Astrocyte of the spinal cord (primary cell): ENCODE measurements at regions not wholly inside any gene's neighbourhood (a gene's known extent, or its start where the extent isn't known, plus 50 kb on each side); places are given as distances from the start of the nearest gene placed in this dataset.

ENCODE experiments used
- DNase-seq: peaks from one replicate; pipeline ENCODE4 v3.0.0; 2011; ENCODE audit warnings: low read depth, low spot score
- H3K4me3 ChIP-seq: 2 replicates; pipeline ENCODE4 v1.5.1; 2011; ENCODE audit warnings: low read depth, mild to moderate bottlenecking, low read length, moderate library complexity
- CTCF ChIP-seq: IDR thresholded peaks from 2 replicates; pipeline ENCODE4 v1.5.1; 2012; ENCODE audit warnings: low read depth, mild to moderate bottlenecking, low read length, inconsistent platforms
- in situ Hi-C: cut with HindIII; loops from 2 replicates; pipeline ENCODE4 v1.10.0; 2017; ENCODE audit warnings: low sequenced_read_pairs

DNA sequence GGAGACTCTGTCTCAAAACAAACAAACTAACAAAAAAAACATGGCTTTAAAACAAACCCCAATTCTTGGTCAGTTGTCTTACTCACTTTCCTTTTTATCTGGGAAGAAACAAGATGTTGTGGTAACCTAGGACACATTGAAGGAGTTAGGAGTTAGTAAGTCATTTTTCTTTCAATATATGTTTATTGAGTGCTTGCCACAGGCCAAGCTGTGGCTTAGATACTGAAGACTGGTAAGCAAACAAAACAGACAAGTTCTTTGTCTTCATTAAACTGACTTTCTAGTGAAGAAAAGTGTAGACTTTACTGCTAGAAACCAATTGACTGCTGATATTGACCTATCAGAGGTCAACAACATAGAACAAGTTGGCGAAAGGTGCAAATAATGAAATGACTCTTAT lies 1228.3 kb upstream of the FAM98A start:
- TF ChIP-seq CTCF: no peak
- in situ Hi-C loops: no loop called here
- H3K4me3 ChIP-seq: no peak overlapping the region
- no peak for DNase-seq

GRCh38 chr2:34825686-34826085 lies 1226.6 kb upstream of the FAM98A start:
- H3K4me3 ChIP-seq: no peak overlapping the region
- TF ChIP-seq CTCF: no peak
- no peak for DNase-seq
- in situ Hi-C loops: no loop called here

DNA sequence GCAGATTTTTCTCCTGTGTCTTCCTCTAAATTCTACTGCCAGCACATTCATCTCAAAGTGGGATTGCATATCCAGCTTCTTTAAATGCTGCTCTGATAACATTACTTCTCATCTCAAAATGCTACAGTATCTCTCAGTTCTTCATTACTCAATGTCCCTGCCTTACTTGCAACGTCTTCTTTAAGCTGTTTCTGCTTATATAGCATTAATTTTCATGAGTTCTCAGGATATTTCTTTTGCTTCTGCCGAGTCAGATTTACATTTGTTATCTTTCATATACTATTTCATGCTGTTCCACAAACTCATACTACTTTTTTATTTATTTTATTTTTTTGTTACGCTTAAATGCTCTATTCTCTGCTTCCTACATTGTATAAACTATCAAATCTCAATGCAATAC lies 1223.5 kb upstream of the FAM98A start:
- no peak for TF ChIP-seq CTCF
- DNase-seq: no peak
- in situ Hi-C loops: no loop called here
- no peak overlapping the region for H3K4me3 ChIP-seq

DNA sequence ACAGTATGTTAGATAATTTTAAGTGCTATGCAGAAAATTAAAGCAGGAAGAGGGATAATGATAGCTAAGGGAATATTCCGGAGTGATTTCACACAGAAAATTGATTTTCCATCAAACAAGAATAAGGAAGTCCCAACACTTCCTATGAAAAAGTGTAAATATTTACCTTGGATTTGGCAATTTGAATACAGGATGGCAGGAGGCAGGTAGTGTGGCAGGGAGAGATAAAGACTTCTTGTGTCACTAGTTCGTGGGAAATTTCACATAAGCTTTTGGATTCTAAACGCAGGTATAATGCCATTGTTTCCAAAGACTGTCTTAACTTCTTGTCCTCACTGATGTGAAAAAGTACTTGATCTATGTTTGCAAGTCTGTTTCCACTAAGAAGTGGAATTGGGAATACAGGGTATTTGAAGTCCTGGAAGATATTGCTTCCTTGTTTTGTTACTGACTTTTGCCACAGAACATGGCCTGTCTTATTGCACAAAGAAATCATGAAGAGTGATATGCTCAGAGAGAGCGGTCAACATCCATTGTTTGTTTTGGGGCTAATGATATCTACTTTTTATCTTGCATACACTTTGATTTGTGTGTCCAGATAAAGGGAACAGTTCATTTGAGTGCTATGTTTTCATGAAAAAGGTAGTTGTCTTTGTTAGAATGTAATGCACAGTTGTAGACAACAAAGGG lies 1216.1 kb upstream of the FAM98A start:
- in situ Hi-C loops: no loop called here
- no peak for DNase-seq
- no peak for TF ChIP-seq CTCF
- H3K4me3 ChIP-seq: no peak overlapping the region

GRCh38 chr2:34810456-34810855 lies 1211.4 kb upstream of the FAM98A start:
- no peak for TF ChIP-seq CTCF
- in situ Hi-C loops: no loop called here
- no peak for DNase-seq
- no peak overlapping the region for H3K4me3 ChIP-seq

DNA sequence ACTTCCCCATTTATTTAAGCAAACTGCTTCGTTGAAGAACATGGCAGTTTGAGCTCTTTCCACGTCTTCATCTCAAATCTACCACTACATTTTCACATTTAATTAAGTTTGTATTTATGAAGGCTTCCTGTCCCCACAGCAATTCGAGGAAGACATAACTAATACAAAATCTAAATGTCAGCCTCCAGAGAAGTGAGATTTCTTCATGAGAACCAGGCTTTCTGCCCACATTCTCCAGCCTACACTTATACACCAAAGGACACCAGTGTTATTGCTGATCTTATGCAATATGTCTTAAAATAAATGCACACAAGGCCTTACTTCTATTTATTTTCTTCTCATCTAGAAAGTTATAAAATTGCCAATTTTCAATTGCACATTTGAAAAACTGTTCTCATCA lies 1209.3 kb upstream of the FAM98A start:
- TF ChIP-seq CTCF: no peak
- in situ Hi-C loops: no loop called here

More for the DNA sequence above, 1209.3 kb upstream of the FAM98A start:
- no peak overlapping the region for H3K4me3 ChIP-seq
- DNase-seq: no peak
